PC-3 (cell line): ENCODE measurements at regions not wholly inside any gene's neighbourhood (a gene's known extent, or its start where the extent isn't known, plus 50 kb on each side); places are given as distances from the start of the nearest gene placed in this dataset.

Source experiments
- ATAC-seq: fragments of 200-7000 bp; cut with Tn5 transposase; 2 replicates; pipeline ENCODE4 v1.9.1; 2020; ENCODE audit warnings: mild to moderate bottlenecking, moderate library complexity
- BruUV-seq: library from RNA; stranded (reverse); fragments of 400-500 nt; replicated peaks from 2 replicates; lab custom pipeline; 2021; lab: Mats Ljungman, UMichigan
- CTCF ChIA-PET: fragments of 300-600 bp; sonication (Branson Sonifier 250); formaldehyde crosslinking; loops from one replicate; lab custom pipeline; 2022; ENCODE audit warnings: antibody characterized with exemption; lab: Charles Lee
- POLR2A ChIA-PET: fragments of 300-600 bp; sonication (Branson Sonifier 250); formaldehyde crosslinking; loops from one replicate; lab custom pipeline; 2022; ENCODE audit warnings: antibody characterized with exemption; ENCODE audit not compliant: unreplicated experiment; lab: Charles Lee
- DNase-seq: peaks from one replicate; pipeline ENCODE4 v3.0.0-alpha.2; 2015
- H2AFZ ChIP-seq: fragments of 300-600 bp; sonication (generic); 2 replicates; pipeline ENCODE4 v1.6.0; 2016; ENCODE audit warnings: antibody characterized with exemption, low read length
- H3F3A ChIP-seq: fragments of 300-600 bp; sonication (generic); one replicate; pipeline ENCODE4 v1.6.0; 2017; ENCODE audit warnings: antibody characterized with exemption, low read length, control low read depth, mild to moderate bottlenecking; ENCODE audit not compliant: unreplicated experiment
- H3K27ac ChIP-seq: fragments of 300-600 bp; sonication (generic); 2 replicates; pipeline ENCODE4 v1.5.1; 2016; ENCODE audit warnings: mild to moderate bottlenecking, low read length
- H3K27me3 ChIP-seq: fragments of 300-600 bp; sonication (generic); 2 replicates; pipeline ENCODE4 v1.6.1; 2016; ENCODE audit warnings: low read length, mixed read lengths
- H3K36me3 ChIP-seq: fragments of 300-600 bp; sonication (generic); 2 replicates; pipeline ENCODE4 v1.6.1; 2016; ENCODE audit warnings: low read depth, mixed run types, low read length, mixed read lengths
- H3K4me1 ChIP-seq: fragments of 300-600 bp; sonication (generic); 2 replicates; pipeline ENCODE4 v1.5.1; 2016; ENCODE audit warnings: low read length; ENCODE audit not compliant: insufficient read depth
- H3K4me2 ChIP-seq: fragments of 300-600 bp; sonication (generic); 2 replicates; pipeline ENCODE4 v1.6.0; 2016; ENCODE audit warnings: low read length
- H3K4me3 ChIP-seq: fragments of 300-600 bp; sonication (generic); 2 replicates; pipeline ENCODE4 v1.5.1; 2016; ENCODE audit warnings: mild to moderate bottlenecking, low read length, mixed read lengths
- H3K79me2 ChIP-seq: fragments of 300-600 bp; sonication (generic); 2 replicates; pipeline ENCODE4 v1.6.1; 2017; ENCODE audit warnings: low read length, mixed read lengths
- H3K9ac ChIP-seq: fragments of 300-600 bp; sonication (generic); 2 replicates; pipeline ENCODE4 v1.6.0; 2016; ENCODE audit warnings: mild to moderate bottlenecking, low read length
- H3K9me2 ChIP-seq: fragments of 300-600 bp; sonication (generic); replicated peaks from 2 replicates; pipeline ENCODE4 v1.6.1; 2016; ENCODE audit warnings: mixed run types, low read length, mixed read lengths
- H3K9me3 ChIP-seq: fragments of 300-600 bp; sonication (generic); 2 replicates; pipeline ENCODE4 v1.6.1; 2016; ENCODE audit warnings: low read length, mixed read lengths
- H4K20me1 ChIP-seq: fragments of 300-600 bp; sonication (generic); 2 replicates; pipeline ENCODE4 v1.6.1; 2016; ENCODE audit warnings: low read length, mixed read lengths
- EZH2 ChIP-seq: fragments of 300-600 bp; sonication (generic); IDR thresholded peaks from one replicate; pipeline ENCODE4 v1.6.1; 2017; ENCODE audit warnings: antibody characterized with exemption, mild to moderate bottlenecking, low read length; ENCODE audit not compliant: unreplicated experiment
- EZH2phosphoT487 ChIP-seq: fragments of 300-600 bp; sonication (generic); IDR thresholded peaks from 2 replicates; pipeline ENCODE4 v1.6.1; 2018; ENCODE audit warnings: mild to moderate bottlenecking, antibody characterized with exemption, low read length, borderline replicate concordance
- intact Hi-C: fragments of 100-400 bp; cut with micrococcal nuclease; formaldehyde crosslinking; loops from 2 replicates; pipeline ENCODE4 v1.9.0; 2023
- TF ChIP-seq, protein P1 (sequence below): fragments of 300-600 bp; sonication (generic); conservative IDR thresholded peaks from 2 replicates; pipeline ENCODE4 v1.5.1; 2017; ENCODE audit warnings: antibody characterized with exemption, low read depth, mild to moderate bottlenecking, low read length

DNA sequence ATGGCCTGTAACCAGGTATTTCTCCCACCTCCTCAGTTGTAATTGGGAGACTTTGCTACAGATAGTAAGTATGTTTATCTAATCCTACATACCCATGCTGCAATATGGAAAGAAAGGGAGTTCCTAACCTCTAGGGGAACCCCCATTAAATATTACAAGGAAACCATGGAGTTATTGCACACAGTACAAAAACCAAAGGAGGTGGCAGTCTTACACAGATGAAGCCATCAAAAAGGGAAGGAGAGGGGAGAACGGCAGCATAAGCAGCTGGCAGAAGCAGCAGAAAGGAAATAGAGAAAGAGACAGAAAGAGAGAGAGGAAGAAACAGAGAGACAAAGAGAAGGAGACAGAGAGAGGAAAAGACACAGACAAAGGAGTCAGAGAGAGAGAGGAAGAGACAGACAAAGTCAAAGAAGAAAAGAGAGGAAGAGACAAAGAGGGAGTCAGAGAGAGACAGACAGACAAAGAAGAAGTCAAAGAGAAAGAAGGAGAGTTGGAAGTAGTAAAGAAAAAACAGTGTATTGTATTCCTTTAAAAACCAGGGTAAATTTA is 142.9 kb downstream of the FASLG start:
- no peaks in the 10 kb centered on the region for H3K27me3 ChIP-seq
- TF ChIP-seq, protein P1, sequence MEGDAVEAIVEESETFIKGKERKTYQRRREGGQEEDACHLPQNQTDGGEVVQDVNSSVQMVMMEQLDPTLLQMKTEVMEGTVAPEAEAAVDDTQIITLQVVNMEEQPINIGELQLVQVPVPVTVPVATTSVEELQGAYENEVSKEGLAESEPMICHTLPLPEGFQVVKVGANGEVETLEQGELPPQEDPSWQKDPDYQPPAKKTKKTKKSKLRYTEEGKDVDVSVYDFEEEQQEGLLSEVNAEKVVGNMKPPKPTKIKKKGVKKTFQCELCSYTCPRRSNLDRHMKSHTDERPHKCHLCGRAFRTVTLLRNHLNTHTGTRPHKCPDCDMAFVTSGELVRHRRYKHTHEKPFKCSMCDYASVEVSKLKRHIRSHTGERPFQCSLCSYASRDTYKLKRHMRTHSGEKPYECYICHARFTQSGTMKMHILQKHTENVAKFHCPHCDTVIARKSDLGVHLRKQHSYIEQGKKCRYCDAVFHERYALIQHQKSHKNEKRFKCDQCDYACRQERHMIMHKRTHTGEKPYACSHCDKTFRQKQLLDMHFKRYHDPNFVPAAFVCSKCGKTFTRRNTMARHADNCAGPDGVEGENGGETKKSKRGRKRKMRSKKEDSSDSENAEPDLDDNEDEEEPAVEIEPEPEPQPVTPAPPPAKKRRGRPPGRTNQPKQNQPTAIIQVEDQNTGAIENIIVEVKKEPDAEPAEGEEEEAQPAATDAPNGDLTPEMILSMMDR: no peak
- TF ChIP-seq EZH2 (no peak), EZH2phosphoT487 (no peak)
- H3K9me2 ChIP-seq: peaks cover 7% of the 10 kb centered on the region; the same call in 1 of the 2 replicates

GRCh38 chr1:172809750-172810149 is 150.8 kb downstream of the FASLG start:
- Histone ChIP-seq H3F3A (peaks cover 3% of the 10 kb centered on the region), H3K27ac (no peak overlapping the region), H3K9ac (no peak overlapping the region), H3K9me3 (peaks cover 13% of the 10 kb centered on the region; the same call in 1 of the 2 replicates), H3K9me2 (no peaks in the 10 kb centered on the region), H3K4me3 (no peak overlapping the region), H3K4me1 (no peaks in the 10 kb centered on the region), H3K27me3 (no peaks in the 10 kb centered on the region), H4K20me1 (no peaks in the 10 kb centered on the region), H3K4me2 (no peak overlapping the region), H3K36me3 (no peaks in the 10 kb centered on the region), H2AFZ (no peak overlapping the region), H3K79me2 (no peaks in the 10 kb centered on the region)
- BruUV-seq: no TSS peak
- TF ChIP-seq, protein P1: no peak
- no peak for TF ChIP-seq EZH2
- no peak for TF ChIP-seq EZH2phosphoT487
- ChIA-PET POLR2A (no interaction called here), CTCF (no interaction called here)
- ATAC-seq (no peak), DNase-seq (no peak)
- intact Hi-C loops: no loop called here

More for the DNA sequence above, 142.9 kb downstream of the FASLG start:
- Histone ChIP-seq H3K79me2 (no peaks in the 10 kb centered on the region), H2AFZ (no peak overlapping the region), H3K36me3 (no peaks in the 10 kb centered on the region), H3K4me3 (no peak overlapping the region), H3K4me1 (no peaks in the 10 kb centered on the region), H3K27ac (no peak overlapping the region), H3K9me3 (no peaks in the 10 kb centered on the region; the same call in 1 of the 2 replicates), H3K4me2 (no peak overlapping the region), H3K9ac (no peak overlapping the region), H4K20me1 (no peaks in the 10 kb centered on the region), H3F3A (peaks cover 3% of the 10 kb centered on the region)
- no peak for ATAC-seq
- intact Hi-C loops: no loop called here
- ChIA-PET CTCF (no interaction called here), POLR2A (no interaction called here)
- no peak for DNase-seq
- no TSS peak for BruUV-seq

GRCh38 chr1:172810480-172811175 is 151.7 kb downstream of the FASLG start:
- Histone ChIP-seq H3K9me2 (no peaks in the 10 kb centered on the region), H3K36me3 (no peaks in the 10 kb centered on the region), H3K27ac (no peak overlapping the region), H3K9ac (no peak overlapping the region), H3K4me3 (no peak overlapping the region), H3K4me2 (no peak overlapping the region), H3F3A (peaks cover 3% of the 10 kb centered on the region), H3K4me1 (no peaks in the 10 kb centered on the region), H3K79me2 (no peaks in the 10 kb centered on the region), H2AFZ (no peak overlapping the region), H3K27me3 (no peaks in the 10 kb centered on the region), H4K20me1 (no peaks in the 10 kb centered on the region), H3K9me3 (peaks cover 22% of the 10 kb centered on the region; the same call in 1 of the 2 replicates)
- BruUV-seq: no TSS peak
- no peak for TF ChIP-seq EZH2phosphoT487
- TF ChIP-seq, protein P1: no peak
- no peak for TF ChIP-seq EZH2
- intact Hi-C loops: no loop called here
- POLR2A ChIA-PET: no interaction called here
- ATAC-seq (no peak), DNase-seq (no peak)
- CTCF ChIA-PET: no interaction called here
